GM12878 (cell line): ENCODE measurements at regions not wholly inside any gene's neighbourhood (a gene's known extent, or its start where the extent isn't known, plus 50 kb on each side); places are given as distances from the start of the nearest gene placed in this dataset.
"Not testable (repeated sequence)": the region's sequence is repeated elsewhere in the genome, so short reads cannot be mapped to it uniquely, and the experiment has no call there.

Source experiments
- ATAC-seq: fragments of 200-7000 bp; cut with Tn5 transposase; 3 replicates; pipeline ENCODE4 v1.9.1; 2020; ENCODE audit warnings: mild to moderate bottlenecking, moderate library complexity
- BruUV-seq: library from RNA; stranded (reverse); fragments of 400-500 nt; replicated peaks from 2 replicates; lab custom pipeline; 2021; lab: Mats Ljungman, UMichigan
- CTCF ChIA-PET: fragments of 300-600 bp; sonication (Branson Sonifier 250); formaldehyde crosslinking; extraction: SDS; loops from one replicate; lab custom pipeline; 2021; ENCODE audit warnings: inconsistent platforms; lab: Yijun Ruan, JAX
- POLR2A ChIA-PET: fragments of 350-600 bp; formaldehyde crosslinking; extraction: SDS; loops from one replicate; lab custom pipeline; 2021; ENCODE audit warnings: inconsistent platforms; lab: Charles Lee
- RAD21 ChIA-PET: fragments of 300-600 bp; sonication (Branson Sonifier 250); formaldehyde crosslinking; loops from one replicate; lab custom pipeline; 2023; ENCODE audit warnings: antibody characterized with exemption; ENCODE audit not compliant: unreplicated experiment; lab: Charles Lee
- SMC1A ChIA-PET: fragments of 300-600 bp; sonication (Branson Sonifier 250); formaldehyde crosslinking; loops from one replicate; lab custom pipeline; 2023; ENCODE audit not compliant: unreplicated experiment, uncharacterized antibody; lab: Charles Lee
- DNase-seq: peaks from one replicate; pipeline ENCODE4 v3.0.0-alpha.2; 2011; ENCODE audit warnings: low read depth, low spot score
- FAIRE-seq: peaks from 3 replicates; lab custom pipeline; 2011; peaks lifted over from hg19 to GRCh38; lab: Jason Lieb, UNC
- H2AFZ ChIP-seq: 2 replicates; pipeline ENCODE4 v1.6.0; 2011; ENCODE audit warnings: low read depth, low read length, control low read depth; ENCODE audit not compliant: control insufficient read depth
- H3K27ac ChIP-seq: 2 replicates; pipeline ENCODE4 v1.5.1; 2011; ENCODE audit warnings: control low read depth; ENCODE audit not compliant: control insufficient read depth, insufficient read depth
- H3K27me3 ChIP-seq, 2 experiments: replicated peaks in 1 of 2; 2 replicates each; pipeline versions ENCODE4 v1.6.0 to v1.6.1; 2011; ENCODE audit warnings: low read length in 1 of 2; ENCODE audit not compliant: control insufficient read depth in 2 of 2, insufficient read depth in 2 of 2
- H3K36me3 ChIP-seq, 2 experiments: 2 replicates each; pipeline ENCODE4 v1.5.1; 2011; ENCODE audit warnings: low read length in 1 of 2; ENCODE audit not compliant: control insufficient read depth in 2 of 2, insufficient read depth in 2 of 2
- H3K4me1 ChIP-seq: 2 replicates; pipeline ENCODE4 v1.6.1; 2011; ENCODE audit warnings: mild to moderate bottlenecking, low read length, moderate library complexity, mixed read lengths; ENCODE audit not compliant: control insufficient read depth, insufficient read depth
- H3K4me2 ChIP-seq: 2 replicates; pipeline ENCODE4 v1.6.0; 2011; ENCODE audit warnings: control low read depth; ENCODE audit not compliant: control insufficient read depth, insufficient read depth
- H3K4me3 ChIP-seq: fragments of 200-600 bp; sonication (generic); 2 replicates; pipeline ENCODE4 v1.5.1; 2016
- H3K79me2 ChIP-seq: 2 replicates; pipeline ENCODE4 v1.6.0; 2011; ENCODE audit warnings: low read length; ENCODE audit not compliant: control insufficient read depth, insufficient read depth
- H3K9ac ChIP-seq: 2 replicates; pipeline ENCODE4 v1.8.0; 2011; ENCODE audit warnings: low read length, control low read depth, mixed read lengths; ENCODE audit not compliant: control insufficient read depth, insufficient read depth
- H3K9me3 ChIP-seq: replicated peaks from 3 replicates; pipeline ENCODE4 v1.5.1; 2011; ENCODE audit warnings: mild to moderate bottlenecking, low read length; ENCODE audit not compliant: control insufficient read depth, insufficient read depth
- H4K20me1 ChIP-seq: 2 replicates; pipeline ENCODE4 v1.6.0; 2011; ENCODE audit not compliant: control insufficient read depth, insufficient read depth
- E4F1 ChIP-seq: fragments of 450-650 bp; IDR thresholded peaks from 2 replicates; pipeline ENCODE4 v1.6.1; 2018; ENCODE audit warnings: borderline replicate concordance, mild to moderate bottlenecking; ENCODE audit not compliant: partially characterized antibody
- MYB ChIP-seq: fragments of 150-350 bp; IDR thresholded peaks from 2 replicates; pipeline ENCODE4 v1.6.1; 2014; ENCODE audit warnings: mild to moderate bottlenecking, low read depth, low read length, borderline replicate concordance
- in situ Hi-C: fragments of 300-500 bp; cut with MboI; formaldehyde crosslinking; loops from 9 replicates; pipeline ENCODE4 v1.14.3; 2018; ENCODE audit warnings: mixed read lengths
- intact Hi-C: fragments of 100-400 bp; cut with micrococcal nuclease; formaldehyde crosslinking; loops from one replicate; pipeline ENCODE4 v1.14.2; 2022; ENCODE audit not compliant: unreplicated experiment
- TF ChIP-seq, protein P1 (sequence below): fragments of 450-650 bp; IDR thresholded peaks from 2 replicates; pipeline ENCODE4 v1.6.1; 2017; ENCODE audit warnings: borderline replicate concordance

DNA sequence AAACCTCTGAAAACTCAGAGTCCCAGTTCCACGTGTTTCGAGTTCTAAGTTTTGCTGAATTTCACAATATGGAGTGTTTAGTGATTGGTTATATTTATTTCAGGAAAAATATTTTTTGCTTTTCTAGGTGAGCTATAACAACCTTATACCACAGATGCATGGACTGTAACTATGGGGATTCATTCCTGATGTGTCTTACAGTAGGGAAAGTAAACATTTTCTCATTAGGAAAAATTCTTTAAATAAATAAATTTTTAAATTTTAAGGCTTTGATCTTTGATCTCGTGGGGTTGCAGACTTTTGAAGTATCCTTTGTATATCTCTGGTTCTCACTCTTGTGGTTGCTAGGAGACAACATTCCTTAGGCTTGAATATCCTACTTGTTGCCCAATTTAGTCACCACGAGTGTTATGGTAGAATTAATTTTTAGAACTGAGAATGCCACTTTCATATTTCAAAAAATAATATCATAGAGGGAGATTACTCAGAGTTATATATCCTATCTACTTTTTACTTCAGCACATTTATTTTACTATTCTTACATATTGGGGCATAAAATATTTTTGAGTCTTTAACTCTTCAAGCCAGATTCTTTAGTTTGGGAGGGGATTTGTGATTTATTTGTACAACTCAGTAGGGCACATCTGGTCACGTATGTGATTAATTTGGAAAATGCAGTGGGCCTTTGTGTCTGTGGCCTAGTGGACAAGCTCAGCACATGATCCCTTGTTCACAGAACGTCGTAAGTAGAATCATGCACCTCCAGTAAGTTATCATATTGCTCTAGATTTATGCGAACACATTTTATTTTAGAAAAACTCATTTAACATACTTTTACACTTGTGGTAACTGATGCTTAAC is 224.0 kb downstream of the TTC6 start (continued):
- no peak for TF ChIP-seq MYB

DNA sequence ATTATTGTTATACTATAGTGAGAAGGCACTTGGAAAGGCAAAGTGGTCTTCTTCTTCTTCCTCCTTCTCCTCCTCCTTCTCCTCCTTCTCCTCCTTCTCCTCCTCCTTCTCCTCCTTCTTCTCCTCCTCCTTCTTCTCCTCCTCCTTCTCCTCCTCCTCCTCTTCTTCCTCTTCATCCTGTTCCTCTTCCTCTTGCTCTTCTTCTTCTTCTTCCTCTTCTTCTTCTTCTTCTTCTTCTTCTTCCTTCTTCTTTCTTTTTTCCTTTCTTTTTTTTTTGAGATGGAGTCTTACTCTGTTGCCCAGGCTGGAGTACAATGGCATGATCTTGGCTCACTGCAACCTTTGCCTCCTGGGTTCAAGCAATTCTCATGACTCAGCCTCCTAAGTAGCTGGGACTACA is 225.4 kb downstream of the TTC6 start:
- FAIRE-seq, BruUV-seq, H3K27me3 ChIP-seq, CTCF ChIA-PET, H3K79me2 ChIP-seq, H3K9me3 ChIP-seq, H3K4me2 ChIP-seq, H4K20me1 ChIP-seq, SMC1A ChIA-PET, H2AFZ ChIP-seq, H3K9ac ChIP-seq, RAD21 ChIA-PET, H3K27ac ChIP-seq, DNase-seq, ATAC-seq, in situ Hi-C loops, H3K4me1 ChIP-seq, intact Hi-C loops, H3K4me3 ChIP-seq, H3K36me3 ChIP-seq, POLR2A ChIA-PET: not testable (repeated sequence)
- TF ChIP-seq E4F1 = peak; percentile 35
- TF ChIP-seq, protein P1, sequence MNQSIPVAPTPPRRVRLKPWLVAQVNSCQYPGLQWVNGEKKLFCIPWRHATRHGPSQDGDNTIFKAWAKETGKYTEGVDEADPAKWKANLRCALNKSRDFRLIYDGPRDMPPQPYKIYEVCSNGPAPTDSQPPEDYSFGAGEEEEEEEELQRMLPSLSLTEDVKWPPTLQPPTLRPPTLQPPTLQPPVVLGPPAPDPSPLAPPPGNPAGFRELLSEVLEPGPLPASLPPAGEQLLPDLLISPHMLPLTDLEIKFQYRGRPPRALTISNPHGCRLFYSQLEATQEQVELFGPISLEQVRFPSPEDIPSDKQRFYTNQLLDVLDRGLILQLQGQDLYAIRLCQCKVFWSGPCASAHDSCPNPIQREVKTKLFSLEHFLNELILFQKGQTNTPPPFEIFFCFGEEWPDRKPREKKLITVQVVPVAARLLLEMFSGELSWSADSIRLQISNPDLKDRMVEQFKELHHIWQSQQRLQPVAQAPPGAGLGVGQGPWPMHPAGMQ = 0 out of 2 replicates have a peak, but pooled peaks have one; percentile 41
